ENCODE measurements at regions not wholly inside any gene's neighbourhood (a gene's known extent, or its start where the extent isn't known, plus 50 kb on each side); places are given as distances from the start of the nearest gene placed in this dataset.

GRCh38 chr21:43325036-43325435 is 101.9 kb downstream of the SIK1 start:
- no peaks in the 10 kb centered on the region for H3K9me3 Mint-ChIP-seq
- no peaks in the 10 kb centered on the region for H3K36me3 Mint-ChIP-seq (ENCODE audit: low read depth)
- H3K4me1 Mint-ChIP-seq (ENCODE audit: low read depth) = no peaks in the 10 kb centered on the region
- intact Hi-C loops (cut with micrococcal nuclease) = no loop called here
- DNase-seq = no peak
- no peak overlapping the region for H3K27ac Mint-ChIP-seq
- no peak overlapping the region for H3K4me3 Mint-ChIP-seq
- CTCF ChIA-PET = no interaction called here
- no peaks in the 10 kb centered on the region for H3K27me3 Mint-ChIP-seq (ENCODE audit: low read depth)

DNA sequence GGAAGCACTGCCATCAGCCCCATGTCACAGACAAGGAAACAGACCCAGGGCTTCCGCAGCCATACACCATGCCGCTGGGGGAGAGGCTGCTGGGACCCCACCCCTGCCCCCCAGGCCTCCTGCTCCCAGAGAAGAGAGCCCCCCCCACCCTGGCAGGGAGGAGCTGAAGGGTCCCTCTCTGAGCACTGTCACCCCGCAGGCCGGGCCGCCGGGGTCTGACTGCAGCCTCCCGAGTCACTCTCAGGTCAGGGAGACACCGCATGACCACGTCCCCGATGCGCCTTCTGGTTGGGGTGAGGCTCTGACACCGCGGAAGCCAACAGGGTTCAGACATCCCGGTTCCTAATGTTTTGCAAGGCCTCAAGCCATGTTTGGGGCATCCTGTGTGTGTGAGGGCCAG is 102.3 kb downstream of the SIK1 start:
- no peak for DNase-seq
- Mint-ChIP-seq H3K9me3 (no peaks in the 10 kb centered on the region), H3K27me3 (ENCODE audit: low read depth) (no peaks in the 10 kb centered on the region), H3K36me3 (ENCODE audit: low read depth) (no peaks in the 10 kb centered on the region), H3K4me3 (no peak overlapping the region), H3K27ac (no peak overlapping the region), H3K4me1 (ENCODE audit: low read depth) (no peaks in the 10 kb centered on the region)
- intact Hi-C loops (cut with micrococcal nuclease) = no loop called here
- CTCF ChIA-PET = no interaction called here

DNA sequence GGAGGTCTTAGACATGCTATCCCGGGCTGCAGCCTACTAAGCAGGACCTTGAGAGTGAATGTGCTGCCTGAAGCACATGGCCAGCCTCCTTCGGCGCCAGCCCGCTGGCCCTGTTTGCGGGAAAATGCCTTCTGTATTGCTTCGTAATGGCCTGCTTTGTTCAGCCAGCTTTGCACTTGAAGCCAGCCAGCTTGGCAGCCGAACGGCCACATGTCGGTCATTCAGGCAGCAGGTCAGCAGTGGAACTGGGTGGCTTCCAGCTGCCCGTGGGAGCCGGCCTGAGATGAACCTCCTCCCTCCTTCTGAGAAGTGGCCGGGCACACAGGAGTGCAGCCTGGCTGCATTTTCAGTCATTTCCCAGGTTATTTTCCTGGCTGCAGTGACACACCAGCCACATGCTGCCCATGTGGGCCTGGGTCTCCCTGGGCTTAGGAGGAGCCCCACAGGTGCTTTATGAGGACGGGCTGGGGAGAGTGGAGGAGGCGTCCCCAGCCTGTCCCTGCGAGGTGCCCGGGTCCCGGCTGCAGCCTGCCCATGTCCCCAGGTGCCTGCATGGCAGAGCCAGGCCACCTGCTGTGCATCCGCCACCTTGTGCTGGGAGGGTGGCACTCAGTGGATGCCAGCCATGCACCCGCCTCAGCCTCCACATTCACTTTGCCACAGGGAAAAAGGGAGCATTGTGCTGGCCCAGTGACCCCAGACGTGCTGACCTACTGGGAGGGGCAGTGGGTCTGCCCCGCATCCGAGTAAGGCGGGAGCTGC is 103.5 kb downstream of the SIK1 start:
- no peaks in the 10 kb centered on the region for H3K4me1 Mint-ChIP-seq (ENCODE audit: low read depth)
- H3K27ac Mint-ChIP-seq = no peak overlapping the region
- no peaks in the 10 kb centered on the region for H3K9me3 Mint-ChIP-seq
- H3K36me3 Mint-ChIP-seq (ENCODE audit: low read depth) = no peaks in the 10 kb centered on the region
- intact Hi-C loops (cut with micrococcal nuclease) = no loop called here
- no peak for DNase-seq
- H3K27me3 Mint-ChIP-seq (ENCODE audit: low read depth) = no peaks in the 10 kb centered on the region
- H3K4me3 Mint-ChIP-seq = no peak overlapping the region
- CTCF ChIA-PET = interaction anchor here (0.7 kb wide), 1 partner anchor 351 kb away, joined by 3 read pairs; no protein-coding TSS in a partner anchor

DNA sequence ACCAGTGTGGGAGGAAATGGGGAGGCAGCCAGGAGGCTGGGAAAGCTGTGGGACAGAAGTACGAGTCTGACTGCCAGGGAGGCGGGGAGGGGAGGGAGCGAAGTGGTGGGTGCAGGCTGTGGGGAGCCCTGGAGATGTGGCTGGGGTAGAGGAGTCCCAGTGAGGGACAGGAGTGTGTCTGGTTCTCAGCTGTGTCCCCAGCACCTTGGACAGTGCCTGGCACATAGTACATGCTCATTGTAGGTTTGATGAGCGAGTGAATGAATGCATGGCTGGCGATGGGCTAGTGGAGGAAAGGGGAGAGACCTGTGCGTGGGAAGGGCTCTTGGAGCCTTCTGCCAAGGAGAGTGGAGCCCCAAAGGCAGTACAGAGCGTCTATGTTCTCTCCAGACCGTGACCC is 104.1 kb downstream of the SIK1 start:
- Mint-ChIP-seq H3K4me3 (no peak overlapping the region), H3K9me3 (no peaks in the 10 kb centered on the region), H3K4me1 (ENCODE audit: low read depth) (no peaks in the 10 kb centered on the region), H3K27ac (no peak overlapping the region), H3K36me3 (ENCODE audit: low read depth) (no peaks in the 10 kb centered on the region), H3K27me3 (ENCODE audit: low read depth) (no peaks in the 10 kb centered on the region)
- no peak for DNase-seq
- intact Hi-C loops (cut with micrococcal nuclease) = no loop called here
- CTCF ChIA-PET = interaction anchor here (0.6 kb wide), 1 partner anchor 36 kb away, joined by 3 read pairs; no protein-coding TSS in a partner anchor

DNA sequence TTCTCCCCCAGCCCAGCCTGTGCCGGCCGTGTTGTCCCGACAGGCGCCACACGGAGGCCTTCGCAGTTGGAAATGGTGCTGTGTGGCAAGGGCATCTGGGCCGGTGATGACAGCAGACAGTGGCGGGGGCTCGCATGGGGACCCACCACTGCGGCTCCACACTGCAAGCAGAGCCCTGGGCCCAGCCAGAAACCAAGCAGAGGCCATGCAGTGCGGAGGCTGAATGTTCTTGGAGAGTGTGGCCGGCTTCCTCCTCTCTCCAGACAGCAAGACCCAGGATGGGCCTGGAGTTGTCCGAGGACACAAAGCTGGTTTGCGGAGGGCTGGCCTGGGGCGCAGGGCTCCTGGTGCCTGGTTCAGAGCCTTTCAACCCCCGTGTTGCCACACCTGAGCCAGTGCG is 104.6 kb downstream of the SIK1 start:
- intact Hi-C loops (cut with micrococcal nuclease) = no loop called here
- CTCF ChIA-PET = interaction anchor here (0.6 kb wide), 1 partner anchor 36 kb away, joined by 3 read pairs; no protein-coding TSS in a partner anchor

GRCh38 chr21:43321611-43322010 is 105.3 kb downstream of the SIK1 start:
- CTCF ChIA-PET = no interaction called here
- intact Hi-C loops (cut with micrococcal nuclease) = no loop called here
- no peak overlapping the region for H3K27ac Mint-ChIP-seq

More for the DNA sequence above, 104.6 kb downstream of the SIK1 start:
- Mint-ChIP-seq H3K27ac (no peak overlapping the region), H3K36me3 (ENCODE audit: low read depth) (no peaks in the 10 kb centered on the region), H3K27me3 (ENCODE audit: low read depth) (peaks cover 2% of the 10 kb centered on the region), H3K9me3 (no peaks in the 10 kb centered on the region), H3K4me1 (ENCODE audit: low read depth) (no peaks in the 10 kb centered on the region), H3K4me3 (no peak overlapping the region)
- no peak for DNase-seq

DNA sequence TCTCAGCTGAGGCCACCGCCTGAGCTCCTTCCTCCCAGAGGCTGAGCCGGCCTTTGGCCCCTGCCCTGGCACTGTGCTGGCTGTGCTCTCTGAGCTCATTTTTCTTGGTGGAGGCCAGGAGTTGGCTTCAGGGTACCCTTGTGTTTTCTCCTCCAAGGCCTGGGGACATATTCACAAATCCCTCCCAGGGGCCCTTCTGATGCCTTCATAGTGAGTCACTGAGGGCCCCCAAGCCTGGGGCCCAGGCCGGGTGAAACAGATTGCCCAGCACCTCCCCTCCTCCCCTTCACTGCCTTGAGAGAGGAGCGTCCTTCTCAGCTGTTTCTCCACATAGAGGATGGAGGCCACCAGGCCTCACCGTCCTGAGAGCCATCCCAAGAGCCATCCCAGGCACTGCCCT is 105.8 kb downstream of the SIK1 start:
- no peak for DNase-seq
- no peak overlapping the region for H3K27ac Mint-ChIP-seq
- CTCF ChIA-PET = no interaction called here
- intact Hi-C loops (cut with micrococcal nuclease) = no loop called here
- no peaks in the 10 kb centered on the region for H3K4me1 Mint-ChIP-seq (ENCODE audit: low read depth)
- no peaks in the 10 kb centered on the region for H3K9me3 Mint-ChIP-seq
- H3K27me3 Mint-ChIP-seq (ENCODE audit: low read depth) = peaks cover 4% of the 10 kb centered on the region
- H3K4me3 Mint-ChIP-seq = no peak overlapping the region
- no peaks in the 10 kb centered on the region for H3K36me3 Mint-ChIP-seq (ENCODE audit: low read depth)

More at GRCh38 chr21:43321611-43322010, 105.3 kb downstream of the SIK1 start:
- no peaks in the 10 kb centered on the region for H3K4me1 Mint-ChIP-seq (ENCODE audit: low read depth)
- H3K4me3 Mint-ChIP-seq = no peak overlapping the region
- DNase-seq = no peak
- H3K36me3 Mint-ChIP-seq (ENCODE audit: low read depth) = no peaks in the 10 kb centered on the region
- H3K9me3 Mint-ChIP-seq = no peaks in the 10 kb centered on the region
- peaks cover 4% of the 10 kb centered on the region for H3K27me3 Mint-ChIP-seq (ENCODE audit: low read depth)

DNA sequence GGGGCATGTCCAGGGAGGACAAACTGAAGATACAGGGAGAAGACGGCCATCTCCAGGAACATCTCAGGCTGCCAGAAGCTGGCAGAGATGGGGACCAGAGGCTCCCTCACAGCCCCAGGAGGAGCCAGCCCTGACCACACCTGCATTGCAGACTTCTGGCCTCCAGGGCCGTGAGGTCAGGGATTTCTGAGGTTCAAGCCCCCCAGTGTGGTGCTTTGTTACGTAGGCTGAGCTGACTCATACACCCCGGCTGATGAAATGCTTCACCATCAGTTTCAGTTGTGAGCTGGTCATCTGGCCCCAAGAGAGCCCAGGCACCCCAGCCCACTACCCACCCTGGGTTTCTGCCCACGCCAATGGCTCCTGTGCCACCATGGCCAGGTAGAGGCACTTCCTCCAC is 106.4 kb downstream of the SIK1 start:
- Mint-ChIP-seq H3K27me3 (ENCODE audit: low read depth) (peaks cover 5% of the 10 kb centered on the region), H3K27ac (no peak overlapping the region), H3K36me3 (ENCODE audit: low read depth) (no peaks in the 10 kb centered on the region), H3K9me3 (no peaks in the 10 kb centered on the region), H3K4me1 (ENCODE audit: low read depth) (no peaks in the 10 kb centered on the region), H3K4me3 (no peak overlapping the region)
- CTCF ChIA-PET = interaction anchor here (0.7 kb wide), 1 partner anchor 396 kb away, joined by 6 read pairs; no protein-coding TSS in a partner anchor
- intact Hi-C loops (cut with micrococcal nuclease) = no loop called here
- no peak for DNase-seq

- CTCF ChIA-PET = no interaction called here
- H3K4me3 Mint-ChIP-seq = no peak overlapping the region
- intact Hi-C loops (cut with micrococcal nuclease) = no loop called here
- no peaks in the 10 kb centered on the region for H3K4me1 Mint-ChIP-seq (ENCODE audit: low read depth)
- no peak overlapping the region for H3K27ac Mint-ChIP-seq
- H3K27me3 Mint-ChIP-seq (ENCODE audit: low read depth) = peaks cover 7% of the 10 kb centered on the region
- no peak for DNase-seq
- no peaks in the 10 kb centered on the region for H3K9me3 Mint-ChIP-seq
- no peaks in the 10 kb centered on the region for H3K36me3 Mint-ChIP-seq (ENCODE audit: low read depth)
Observed at GRCh38 chr21:43318841-43319781, 107.8 kb downstream of the SIK1 start.

DNA sequence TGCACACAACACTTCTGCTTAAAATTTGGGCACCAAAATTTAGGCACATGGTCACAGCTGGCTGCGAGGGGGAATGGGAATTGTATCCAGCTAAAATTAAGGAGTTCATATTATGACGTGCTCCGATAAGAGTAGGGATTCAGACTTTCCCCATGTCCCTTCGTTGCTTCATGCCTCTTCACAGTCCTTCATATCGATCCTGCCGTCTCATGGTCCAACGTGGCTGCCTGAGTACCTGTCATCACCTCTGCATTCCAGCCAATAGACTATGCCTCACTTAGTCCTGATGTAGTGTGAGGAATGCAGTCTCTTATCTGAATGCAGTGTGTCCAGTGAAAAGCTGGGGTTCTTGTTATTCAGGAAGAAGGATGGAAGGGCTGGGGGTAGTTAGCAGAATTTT is 108.6 kb downstream of the SIK1 start:
- no peak overlapping the region for H3K4me3 Mint-ChIP-seq
- no peak for DNase-seq
- CTCF ChIA-PET = no interaction called here
- peaks cover 7% of the 10 kb centered on the region for H3K27me3 Mint-ChIP-seq (ENCODE audit: low read depth)
- H3K27ac Mint-ChIP-seq = no peak overlapping the region
- H3K4me1 Mint-ChIP-seq (ENCODE audit: low read depth) = no peaks in the 10 kb centered on the region
- intact Hi-C loops (cut with micrococcal nuclease) = no loop called here
- no peaks in the 10 kb centered on the region for H3K9me3 Mint-ChIP-seq
- no peaks in the 10 kb centered on the region for H3K36me3 Mint-ChIP-seq (ENCODE audit: low read depth)

GRCh38 chr21:43317959-43318358 is 109.0 kb downstream of the SIK1 start:
- no peaks in the 10 kb centered on the region for H3K4me1 Mint-ChIP-seq (ENCODE audit: low read depth)
- CTCF ChIA-PET = no interaction called here
- peaks cover 7% of the 10 kb centered on the region for H3K27me3 Mint-ChIP-seq (ENCODE audit: low read depth)
- DNase-seq = no peak
- intact Hi-C loops (cut with micrococcal nuclease) = no loop called here
- no peaks in the 10 kb centered on the region for H3K36me3 Mint-ChIP-seq (ENCODE audit: low read depth)
- no peaks in the 10 kb centered on the region for H3K9me3 Mint-ChIP-seq
- H3K27ac Mint-ChIP-seq = no peak overlapping the region
- no peak overlapping the region for H3K4me3 Mint-ChIP-seq

DNA sequence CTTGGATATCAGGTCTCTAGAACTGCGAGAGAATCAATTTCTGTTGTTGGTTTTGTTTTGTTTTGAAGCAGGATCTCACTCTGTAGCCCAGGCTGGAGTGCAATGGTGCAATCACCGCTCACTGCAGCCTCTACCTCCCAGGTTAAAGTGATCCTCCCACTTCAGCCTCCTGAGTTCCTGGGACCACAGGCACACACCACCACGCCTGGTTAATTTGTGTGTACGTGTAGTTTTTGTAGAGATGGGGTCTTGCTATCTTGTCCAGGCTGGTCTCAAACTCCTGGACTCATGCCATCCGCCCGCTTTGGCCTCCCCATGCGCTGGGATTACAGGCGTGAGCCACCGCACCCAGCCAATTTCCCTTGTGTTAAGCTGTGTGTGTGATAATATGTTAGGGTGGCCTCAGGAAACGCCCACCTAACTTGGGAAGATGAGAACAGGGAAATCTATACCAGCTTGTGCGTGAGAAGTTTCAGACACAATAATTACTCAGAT is 109.6 kb downstream of the SIK1 start:
- Mint-ChIP-seq H3K9me3 (no peaks in the 10 kb centered on the region), H3K27ac (no peak overlapping the region), H3K4me3 (no peak overlapping the region), H3K36me3 (ENCODE audit: low read depth) (no peaks in the 10 kb centered on the region), H3K4me1 (ENCODE audit: low read depth) (no peaks in the 10 kb centered on the region), H3K27me3 (ENCODE audit: low read depth) (peaks cover 7% of the 10 kb centered on the region)
- intact Hi-C loops (cut with micrococcal nuclease) = no loop called here
- no peak for DNase-seq
- CTCF ChIA-PET = no interaction called here

Measured in activated naive CD4-positive, alpha-beta T cell treated with anti-CD3 and anti-CD28 coated beads for 36 hours (primary cell).